ENCODE measurements at regions not wholly inside any gene's neighbourhood (a gene's known extent, or its start where the extent isn't known, plus 50 kb on each side); places are given as distances from the start of the nearest gene placed in this dataset.
"Not testable (repeated sequence)": the region's sequence is repeated elsewhere in the genome, so short reads cannot be mapped to it uniquely, and the experiment has no call there.

DNA sequence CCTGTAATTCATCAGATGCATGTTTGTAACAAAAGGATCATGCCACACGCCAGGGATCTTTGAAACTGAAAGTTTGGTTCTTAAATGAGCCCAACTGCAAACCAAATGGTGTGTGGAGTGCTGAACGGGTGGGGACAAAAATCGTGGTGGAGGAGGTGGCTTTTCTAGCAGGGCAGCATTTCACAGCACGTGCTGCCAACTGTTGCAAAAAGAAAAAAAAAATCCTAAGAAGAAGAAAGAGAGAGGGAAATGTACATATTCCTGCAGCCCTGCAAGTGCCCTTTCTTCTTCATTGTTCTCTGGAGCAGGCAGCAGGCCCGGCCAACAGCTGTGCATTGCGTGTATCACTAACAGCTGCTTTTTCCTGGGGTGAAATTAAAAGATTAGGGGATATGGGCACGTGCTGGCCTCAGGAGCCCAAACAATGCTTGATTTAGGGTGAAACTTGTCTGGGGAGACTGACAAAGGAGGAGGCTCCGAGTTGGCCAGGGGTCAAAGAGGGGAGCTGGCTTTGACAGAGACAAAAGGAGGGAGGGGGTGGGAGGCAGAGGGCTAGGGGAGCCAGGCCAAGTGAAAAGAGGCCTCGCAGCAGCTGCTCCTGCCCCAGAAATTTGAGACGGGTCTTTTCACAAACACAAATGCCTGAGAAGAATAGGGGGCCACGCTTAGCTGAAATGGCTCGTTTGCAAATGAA, 73.0 kb downstream of the GADD45G start:
- CTCF ChIA-PET = interaction anchor here (0.8 to 1.5 kb wide), 2 partner anchors 23 to 44 kb away, joined by 3 read pairs; no protein-coding TSS in a partner anchor
- POLR2A ChIA-PET = no interaction called here
- no peak overlapping the region for H3K27ac Mint-ChIP-seq

GRCh38 chr9:89678396-89679015, 73.7 kb downstream of the GADD45G start:
- DNase-seq = no peak
- POLR2A ChIA-PET = no interaction called here
- CTCF ChIA-PET = interaction anchor here (0.8 to 1.5 kb wide), 2 partner anchors 23 to 44 kb away, joined by 3 read pairs; no protein-coding TSS in a partner anchor
- no peak overlapping the region for H3K4me3 Mint-ChIP-seq
- peaks cover 16% of the 10 kb centered on the region for H3K4me1 Mint-ChIP-seq
- no peaks in the 10 kb centered on the region for H3K36me3 Mint-ChIP-seq (ENCODE audit: low read depth)
- peaks cover 2% of the 10 kb centered on the region for H3K27me3 Mint-ChIP-seq
- H3K9me3 Mint-ChIP-seq = no peaks in the 10 kb centered on the region
- no peak overlapping the region for H3K27ac Mint-ChIP-seq

More for the DNA sequence above, 73.0 kb downstream of the GADD45G start:
- peaks cover 2% of the 10 kb centered on the region for H3K27me3 Mint-ChIP-seq
- no peaks in the 10 kb centered on the region for H3K9me3 Mint-ChIP-seq
- DNase-seq = no peak
- peaks cover 16% of the 10 kb centered on the region for H3K4me1 Mint-ChIP-seq
- no peak overlapping the region for H3K4me3 Mint-ChIP-seq
- H3K36me3 Mint-ChIP-seq (ENCODE audit: low read depth) = no peaks in the 10 kb centered on the region

GRCh38 chr9:89679016-89679415, 74.2 kb downstream of the GADD45G start:
- ChIA-PET CTCF (interaction anchor here (1.5 kb wide), 1 partner anchor 22 kb away, joined by 3 read pairs; no protein-coding TSS in a partner anchor), POLR2A (no interaction called here)
- H3K4me3 Mint-ChIP-seq = no peak overlapping the region
- H3K27ac Mint-ChIP-seq = no peak overlapping the region
- H3K27me3 Mint-ChIP-seq = peaks cover 2% of the 10 kb centered on the region
- H3K36me3 Mint-ChIP-seq (ENCODE audit: low read depth) = no peaks in the 10 kb centered on the region
- no peaks in the 10 kb centered on the region for H3K9me3 Mint-ChIP-seq
- no peak for DNase-seq
- peaks cover 16% of the 10 kb centered on the region for H3K4me1 Mint-ChIP-seq

- no peak overlapping the region for H3K27ac Mint-ChIP-seq
- H3K4me3 Mint-ChIP-seq = no peak overlapping the region
- ChIA-PET CTCF (interaction anchor here (1.4 to 1.5 kb wide), 2 partner anchors 22 to 24 kb away, joined by 3 read pairs; no protein-coding TSS in a partner anchor), POLR2A (no interaction called here)
- no peaks in the 10 kb centered on the region for H3K36me3 Mint-ChIP-seq (ENCODE audit: low read depth)
- DNase-seq = no peak
- H3K9me3 Mint-ChIP-seq = no peaks in the 10 kb centered on the region
- H3K4me1 Mint-ChIP-seq = peaks cover 16% of the 10 kb centered on the region
- H3K27me3 Mint-ChIP-seq = no peaks in the 10 kb centered on the region
Measured at GRCh38 chr9:89679581-89679980, 74.8 kb downstream of the GADD45G start.

DNA sequence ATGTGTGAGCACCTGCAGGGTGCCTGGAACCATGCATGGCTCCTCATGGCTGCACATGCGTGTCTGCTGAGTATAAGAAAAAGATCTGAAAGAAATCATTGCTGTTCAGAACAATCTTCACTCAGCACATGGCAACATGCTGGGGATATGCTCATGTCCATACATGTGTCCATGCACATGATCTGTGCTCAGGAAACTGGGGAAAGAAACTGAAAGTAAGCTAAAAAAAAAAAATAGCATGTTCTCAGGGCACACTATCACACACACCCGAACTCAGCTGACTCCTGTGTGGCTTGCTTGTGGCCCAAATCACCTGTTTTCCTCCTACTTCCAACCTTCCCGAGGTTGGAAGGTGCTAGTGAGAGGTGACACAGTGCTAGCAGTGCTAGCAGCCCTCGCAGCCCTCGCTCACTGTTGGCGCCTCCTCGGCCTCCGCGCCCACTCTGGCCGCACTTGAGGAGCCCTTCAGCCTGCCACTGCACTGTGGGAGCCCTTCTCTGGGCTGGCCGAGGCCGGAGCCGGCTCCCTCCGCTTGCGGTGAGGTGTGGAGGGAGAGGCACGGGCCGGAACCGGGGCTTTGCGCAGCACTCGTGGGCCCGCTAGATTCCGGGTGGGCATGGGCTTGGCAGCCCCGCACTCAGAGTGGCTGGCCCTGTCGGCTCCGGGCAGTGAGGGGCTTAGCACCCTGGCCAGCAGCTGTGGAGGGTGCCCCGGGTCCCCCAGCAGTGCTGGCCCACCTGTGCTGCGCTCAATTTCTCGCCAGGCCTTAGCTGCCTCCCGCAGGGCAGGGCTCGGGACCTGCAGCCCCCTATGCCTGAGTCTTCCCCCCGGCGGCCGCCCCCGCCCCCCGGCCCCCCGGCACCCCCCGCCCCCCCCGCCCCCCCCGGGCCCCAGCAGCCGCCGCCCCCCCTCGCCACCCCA, 76.0 kb downstream of the GADD45G start:
- POLR2A ChIA-PET = no interaction called here
- CTCF ChIA-PET = interaction anchor here (1.2 to 1.4 kb wide), 3 partner anchors 12 to 23 kb away, joined by 3 read pairs; no protein-coding TSS in a partner anchor
- peaks cover 16% of the 10 kb centered on the region for H3K4me1 Mint-ChIP-seq
- DNase-seq = no peak
- no peaks in the 10 kb centered on the region for H3K9me3 Mint-ChIP-seq
- no peaks in the 10 kb centered on the region for H3K27me3 Mint-ChIP-seq
- H3K4me3 Mint-ChIP-seq = no peak overlapping the region
- H3K27ac Mint-ChIP-seq = no peak overlapping the region
- H3K36me3 Mint-ChIP-seq (ENCODE audit: low read depth) = no peaks in the 10 kb centered on the region

GRCh38 chr9:89681468-89681859, 76.7 kb downstream of the GADD45G start:
- H3K9me3 Mint-ChIP-seq; H3K27ac Mint-ChIP-seq; DNase-seq; H3K27me3 Mint-ChIP-seq; POLR2A ChIA-PET; H3K4me3 Mint-ChIP-seq; H3K36me3 Mint-ChIP-seq (ENCODE audit: low read depth): not testable (repeated sequence)
- H3K4me1 Mint-ChIP-seq = peaks cover 16% of the 10 kb centered on the region
- CTCF ChIA-PET = interaction anchor here (0.8 to 1.2 kb wide), 2 partner anchors 11 to 47 kb away, joined by 3 read pairs; no protein-coding TSS in a partner anchor

DNA sequence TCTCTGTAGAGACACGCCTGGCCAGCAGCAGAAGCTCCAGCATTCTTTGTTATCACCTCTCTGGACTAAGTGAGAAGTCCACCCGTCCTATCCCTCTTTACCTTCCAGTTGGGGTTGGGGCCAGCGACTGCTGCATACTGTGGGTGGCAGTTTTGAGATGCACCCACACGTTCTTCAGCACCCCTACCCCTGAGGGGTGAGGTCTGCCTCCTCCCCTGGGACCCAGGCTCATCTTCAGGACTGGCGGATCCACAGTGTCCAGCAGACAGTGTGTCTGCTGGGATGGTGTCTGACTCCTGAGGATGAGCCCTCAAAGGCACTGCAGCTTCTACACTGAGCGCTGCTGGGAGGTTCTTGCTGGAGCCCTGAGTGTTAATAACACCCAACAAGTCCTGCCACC, 78.8 kb downstream of the GADD45G start:
- CTCF ChIA-PET = interaction anchor here (0.6 to 1.8 kb wide), 3 partner anchors 20 to 1428 kb away, joined by 3 to 4 read pairs (median 3); no protein-coding TSS in a partner anchor
- H3K4me1 Mint-ChIP-seq = peaks cover 9% of the 10 kb centered on the region
- H3K27ac Mint-ChIP-seq = no peak overlapping the region
- no peaks in the 10 kb centered on the region for H3K36me3 Mint-ChIP-seq (ENCODE audit: low read depth)
- POLR2A ChIA-PET = no interaction called here
- no peak for DNase-seq
- H3K9me3 Mint-ChIP-seq = no peaks in the 10 kb centered on the region
- no peak overlapping the region for H3K4me3 Mint-ChIP-seq
- peaks cover 2% of the 10 kb centered on the region for H3K27me3 Mint-ChIP-seq

DNA sequence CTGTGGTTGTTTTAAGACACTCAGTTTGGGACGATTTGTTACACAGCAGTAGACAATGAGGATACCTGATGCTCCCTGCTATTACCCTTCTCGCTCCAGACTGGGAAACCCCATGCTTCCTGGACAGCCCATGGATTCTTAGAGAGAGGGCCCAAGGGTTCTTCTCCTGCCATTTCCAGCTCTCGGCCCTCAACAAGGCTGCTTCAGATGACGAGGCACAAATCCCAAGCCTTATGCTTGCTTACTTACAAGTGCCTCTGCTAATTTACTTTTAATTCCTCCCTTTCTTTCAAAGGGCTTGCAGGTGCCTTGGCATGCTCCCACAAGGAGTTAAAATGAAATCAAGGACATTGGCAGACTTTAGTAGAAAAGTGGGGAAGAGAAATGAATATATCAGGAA, 79.4 kb downstream of the GADD45G start:
- Mint-ChIP-seq H3K9me3 (no peaks in the 10 kb centered on the region), H3K4me1 (peaks cover 9% of the 10 kb centered on the region), H3K36me3 (ENCODE audit: low read depth) (no peaks in the 10 kb centered on the region), H3K4me3 (no peak overlapping the region), H3K27ac (no peak overlapping the region), H3K27me3 (peaks cover 2% of the 10 kb centered on the region)
- ChIA-PET POLR2A (no interaction called here), CTCF (no interaction called here)
- no peak for DNase-seq

DNA sequence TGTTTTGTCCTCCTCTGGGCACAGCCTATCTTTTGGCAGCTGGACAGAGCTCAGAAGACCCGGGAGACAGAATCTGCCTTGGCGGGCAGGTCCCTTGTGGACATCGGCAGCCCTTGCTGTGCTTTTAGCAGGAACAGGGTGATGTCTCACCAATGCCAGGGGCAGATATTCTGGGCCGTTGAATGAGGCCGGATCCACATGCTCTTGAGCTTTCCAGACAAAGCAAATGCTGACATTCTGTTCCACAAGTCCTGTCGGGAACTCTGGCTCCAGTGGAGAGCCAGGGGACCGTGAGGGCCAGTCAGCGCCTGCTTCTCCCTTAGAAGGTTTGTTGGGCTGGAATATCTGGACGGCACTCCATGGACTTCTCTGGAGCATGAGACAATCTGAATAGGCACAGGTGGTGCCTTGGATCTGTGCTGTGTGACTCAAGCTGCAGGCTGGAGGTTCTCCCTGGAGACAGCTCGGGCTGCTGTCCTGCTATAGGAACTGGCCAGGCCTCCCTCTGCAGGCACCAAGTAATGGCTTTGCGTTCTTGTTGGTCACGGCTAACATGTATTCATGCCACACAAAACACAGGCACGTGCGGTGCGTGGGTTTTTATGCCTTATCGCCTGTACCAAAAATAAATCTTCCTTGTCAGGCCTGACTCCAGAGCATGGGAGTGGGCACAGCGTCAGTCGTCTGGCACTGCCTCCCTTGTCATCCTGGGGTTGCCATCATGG, 80.3 kb downstream of the GADD45G start:
- Mint-ChIP-seq H3K4me3 (no peak overlapping the region), H3K36me3 (ENCODE audit: low read depth) (no peaks in the 10 kb centered on the region), H3K27me3 (peaks cover 2% of the 10 kb centered on the region), H3K4me1 (peaks cover 8% of the 10 kb centered on the region), H3K9me3 (no peaks in the 10 kb centered on the region), H3K27ac (no peak overlapping the region)
- ChIA-PET CTCF (interaction anchor here (2.4 kb wide), 1 partner anchor 17 kb away, joined by 7 read pairs; no protein-coding TSS in a partner anchor), POLR2A (no interaction called here)
- no peak for DNase-seq

DNA sequence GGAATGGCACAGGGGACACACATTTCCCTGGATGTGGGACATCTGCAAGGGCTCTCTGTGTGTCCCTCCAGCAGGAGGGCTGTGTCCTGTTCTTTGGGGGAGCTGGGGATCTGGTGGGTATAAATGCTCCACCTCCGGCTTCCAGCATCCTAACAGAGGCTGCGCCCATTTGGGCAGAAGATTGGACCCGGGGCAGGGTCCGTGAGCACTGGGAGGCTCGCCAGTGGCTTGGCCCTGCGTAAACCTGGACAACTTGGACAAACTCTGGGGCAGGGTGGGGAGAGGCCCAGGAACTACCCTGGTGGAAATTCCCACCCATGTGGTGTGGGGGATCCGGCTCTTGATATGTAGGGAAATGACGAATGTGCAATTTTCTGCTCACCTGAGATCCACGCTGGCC, 80.9 kb downstream of the GADD45G start:
- H3K9me3 Mint-ChIP-seq = no peaks in the 10 kb centered on the region
- H3K27ac Mint-ChIP-seq = no peak overlapping the region
- peaks cover 8% of the 10 kb centered on the region for H3K4me1 Mint-ChIP-seq
- H3K4me3 Mint-ChIP-seq = no peak overlapping the region
- CTCF ChIA-PET = interaction anchor here (2.4 kb wide), 1 partner anchor 16 kb away, joined by 7 read pairs; no protein-coding TSS in a partner anchor
- H3K27me3 Mint-ChIP-seq = peaks cover 2% of the 10 kb centered on the region
- H3K36me3 Mint-ChIP-seq (ENCODE audit: low read depth) = no peaks in the 10 kb centered on the region
- DNase-seq = no peak
- POLR2A ChIA-PET = no interaction called here

DNA sequence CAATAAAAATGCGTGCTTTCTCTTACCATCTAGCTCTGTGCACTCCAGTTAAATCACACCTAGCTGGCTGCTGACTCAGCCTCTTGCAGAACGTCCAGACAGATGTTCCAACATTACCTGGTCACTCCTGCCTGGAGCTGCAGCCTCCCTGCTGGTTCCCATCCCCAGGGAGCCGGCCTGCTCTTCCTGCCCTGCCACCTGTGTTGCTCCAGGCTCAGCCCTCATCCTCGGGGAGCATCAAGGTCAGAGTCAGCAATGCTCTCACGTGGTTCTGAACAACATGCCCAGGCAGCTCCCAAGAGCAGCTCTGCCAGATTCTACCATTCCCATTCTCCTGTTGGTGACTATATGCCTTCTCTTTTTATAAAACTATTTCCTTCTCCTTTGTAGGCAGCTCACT, 81.3 kb downstream of the GADD45G start:
- Mint-ChIP-seq H3K4me3 (no peak overlapping the region), H3K27me3 (peaks cover 2% of the 10 kb centered on the region), H3K27ac (no peak overlapping the region), H3K4me1 (peaks cover 11% of the 10 kb centered on the region), H3K36me3 (ENCODE audit: low read depth) (no peaks in the 10 kb centered on the region), H3K9me3 (no peaks in the 10 kb centered on the region)
- ChIA-PET CTCF (interaction anchor here (2.4 kb wide), 1 partner anchor 16 kb away, joined by 7 read pairs; no protein-coding TSS in a partner anchor), POLR2A (no interaction called here)
- no peak for DNase-seq

GRCh38 chr9:89686621-89687020, 81.8 kb downstream of the GADD45G start:
- DNase-seq = no peak
- Mint-ChIP-seq H3K27ac (no peak overlapping the region), H3K4me3 (no peak overlapping the region), H3K36me3 (ENCODE audit: low read depth) (no peaks in the 10 kb centered on the region), H3K9me3 (no peaks in the 10 kb centered on the region), H3K27me3 (peaks cover 2% of the 10 kb centered on the region), H3K4me1 (peaks cover 15% of the 10 kb centered on the region)
- CTCF ChIA-PET = interaction anchor here (0.6 to 2.4 kb wide), 2 partner anchors 15 to 1698 kb away, joined by 5 to 7 read pairs; no protein-coding TSS in a partner anchor
- POLR2A ChIA-PET = no interaction called here

Measured in activated CD4-positive, alpha-beta T cell treated with anti-CD3 and anti-CD28 coated beads, Interleukin-2, amount 10 ng/mL, durations not matched to agents 7 days and 5 days (primary cell).